SK-N-SH treated with all-trans-retinoic acid at 6 μM for 48 hours (cell line): ENCODE measurements at regions not wholly inside any gene's neighbourhood (a gene's known extent, or its start where the extent isn't known, plus 50 kb on each side); places are given as distances from the start of the nearest gene placed in this dataset.

Experiments used
- ATAC-seq: fragments of 200-7000 bp; cut with Tn5 transposase; 3 replicates; pipeline ENCODE4 v1.9.1; 2020; ENCODE audit warnings: mild to moderate bottlenecking, moderate library complexity
- ARNTL ChIP-seq: fragments of 450-650 bp; formaldehyde crosslinking; IDR thresholded peaks from 2 replicates; pipeline ENCODE4 v1.5.0; 2020; ENCODE audit warnings: low read depth, mild to moderate bottlenecking, moderate library complexity, borderline replicate concordance
- BACH2 ChIP-seq: fragments of 250-450 bp; sonication (Bioruptor Pico); IDR thresholded peaks from 2 replicates; pipeline ENCODE4 v1.9.0; 2021; ENCODE audit warnings: mild to moderate bottlenecking, borderline replicate concordance
- CREB5 ChIP-seq: fragments of 250-450 bp; sonication (Bioruptor Pico); IDR thresholded peaks from 2 replicates; pipeline ENCODE4 v1.5.1; 2020; ENCODE audit warnings: low read depth, mild to moderate bottlenecking, moderate library complexity
- CSDC2 ChIP-seq: fragments of 250-450 bp; sonication (Bioruptor Pico); IDR thresholded peaks from 2 replicates; pipeline ENCODE4 v1.5.0; 2020; ENCODE audit warnings: mild to moderate bottlenecking, moderate library complexity
- ESRRG ChIP-seq: fragments of 250-450 bp; sonication (Bioruptor Pico); IDR thresholded peaks from 2 replicates; pipeline ENCODE4 v1.6.1; 2021; ENCODE audit warnings: mild to moderate bottlenecking
- ISL1 ChIP-seq: fragments of 250-450 bp; sonication (Bioruptor Pico); IDR thresholded peaks from 2 replicates; pipeline ENCODE4 v2.1.2; 2022; ENCODE audit warnings: mild to moderate bottlenecking, moderate library complexity
- PATZ1 ChIP-seq: fragments of 250-450 bp; sonication (Bioruptor Pico); IDR thresholded peaks from 2 replicates; pipeline ENCODE4 v1.8.0; 2020; ENCODE audit warnings: mild to moderate bottlenecking, moderate library complexity, borderline replicate concordance
- PPARA ChIP-seq: fragments of 250-450 bp; sonication (Bioruptor Pico); IDR thresholded peaks from 2 replicates; pipeline ENCODE4 v1.5.0; 2020; ENCODE audit warnings: mild to moderate bottlenecking, borderline replicate concordance
- RARB ChIP-seq: fragments of 250-450 bp; sonication (Bioruptor Pico); IDR thresholded peaks from 2 replicates; pipeline ENCODE4 v1.8.0; 2021; ENCODE audit warnings: mild to moderate bottlenecking, moderate library complexity
- SNAI2 ChIP-seq: fragments of 250-450 bp; sonication (Bioruptor Pico); IDR thresholded peaks from 2 replicates; pipeline ENCODE4 v1.5.0; 2020; ENCODE audit warnings: mild to moderate bottlenecking, moderate library complexity
- TCF4 ChIP-seq: fragments of 250-450 bp; sonication (Bioruptor Pico); IDR thresholded peaks from 2 replicates; pipeline ENCODE4 v1.8.0; 2021; ENCODE audit warnings: mild to moderate bottlenecking, moderate library complexity, borderline replicate concordance
- TOX ChIP-seq: fragments of 250-450 bp; sonication (Bioruptor Pico); IDR thresholded peaks from 2 replicates; pipeline ENCODE4 v1.8.0; 2021; ENCODE audit warnings: mild to moderate bottlenecking, moderate library complexity, borderline replicate concordance
- ZC3H10 ChIP-seq: fragments of 250-450 bp; sonication (Bioruptor Pico); IDR thresholded peaks from 2 replicates; pipeline ENCODE4 v1.5.1; 2021; ENCODE audit warnings: mild to moderate bottlenecking, moderate library complexity
- ZFP3 ChIP-seq: fragments of 250-450 bp; sonication (Bioruptor Pico); IDR thresholded peaks from 2 replicates; pipeline ENCODE4 v1.5.0; 2020; ENCODE audit warnings: mild to moderate bottlenecking, moderate library complexity
- ZFP30 ChIP-seq: fragments of 450-650 bp; formaldehyde crosslinking; IDR thresholded peaks from 2 replicates; pipeline ENCODE4 v1.5.0; 2022; ENCODE audit warnings: mild to moderate bottlenecking, moderate library complexity
- ZNF565 ChIP-seq: fragments of 450-650 bp; formaldehyde crosslinking; conservative IDR thresholded peaks from 2 replicates; pipeline ENCODE4 v1.5.0; 2020; ENCODE audit warnings: low read depth, mild to moderate bottlenecking, moderate library complexity
- ZNF70 ChIP-seq: fragments of 450-650 bp; formaldehyde crosslinking; IDR thresholded peaks from 2 replicates; pipeline ENCODE4 v1.5.0; 2020; ENCODE audit warnings: mild to moderate bottlenecking, moderate library complexity
- ZNF8 ChIP-seq: fragments of 450-650 bp; formaldehyde crosslinking; IDR thresholded peaks from 2 replicates; pipeline ENCODE4 v1.5.0; 2020; ENCODE audit warnings: mild to moderate bottlenecking, moderate library complexity
- TF ChIP-seq, protein P1 (sequence below): fragments of 250-450 bp; sonication (Bioruptor Pico); IDR thresholded peaks from 2 replicates; pipeline ENCODE4 v1.5.0; 2020; ENCODE audit warnings: mild to moderate bottlenecking, moderate library complexity
- TF ChIP-seq, protein P2 (sequence below): fragments of 250-450 bp; sonication (Bioruptor Pico); IDR thresholded peaks from 2 replicates; pipeline ENCODE4 v1.8.0; 2021; ENCODE audit warnings: low read depth, mild to moderate bottlenecking, moderate library complexity, borderline replicate concordance
- TF ChIP-seq, protein P3 (sequence below): fragments of 250-450 bp; sonication (Bioruptor Pico); IDR thresholded peaks from 2 replicates; pipeline ENCODE4 v1.5.1; 2021; ENCODE audit warnings: mild to moderate bottlenecking, moderate library complexity

GRCh38 chr3:110470310-110470709, 601.3 kb upstream of the NECTIN3 start:
- ATAC-seq = no peak
- TF ChIP-seq ARNTL (no peak), ISL1 (CRISPR knock-in tag) (no peak), CREB5 (CRISPR knock-in tag) (no peak)
- TF ChIP-seq, protein P1, sequence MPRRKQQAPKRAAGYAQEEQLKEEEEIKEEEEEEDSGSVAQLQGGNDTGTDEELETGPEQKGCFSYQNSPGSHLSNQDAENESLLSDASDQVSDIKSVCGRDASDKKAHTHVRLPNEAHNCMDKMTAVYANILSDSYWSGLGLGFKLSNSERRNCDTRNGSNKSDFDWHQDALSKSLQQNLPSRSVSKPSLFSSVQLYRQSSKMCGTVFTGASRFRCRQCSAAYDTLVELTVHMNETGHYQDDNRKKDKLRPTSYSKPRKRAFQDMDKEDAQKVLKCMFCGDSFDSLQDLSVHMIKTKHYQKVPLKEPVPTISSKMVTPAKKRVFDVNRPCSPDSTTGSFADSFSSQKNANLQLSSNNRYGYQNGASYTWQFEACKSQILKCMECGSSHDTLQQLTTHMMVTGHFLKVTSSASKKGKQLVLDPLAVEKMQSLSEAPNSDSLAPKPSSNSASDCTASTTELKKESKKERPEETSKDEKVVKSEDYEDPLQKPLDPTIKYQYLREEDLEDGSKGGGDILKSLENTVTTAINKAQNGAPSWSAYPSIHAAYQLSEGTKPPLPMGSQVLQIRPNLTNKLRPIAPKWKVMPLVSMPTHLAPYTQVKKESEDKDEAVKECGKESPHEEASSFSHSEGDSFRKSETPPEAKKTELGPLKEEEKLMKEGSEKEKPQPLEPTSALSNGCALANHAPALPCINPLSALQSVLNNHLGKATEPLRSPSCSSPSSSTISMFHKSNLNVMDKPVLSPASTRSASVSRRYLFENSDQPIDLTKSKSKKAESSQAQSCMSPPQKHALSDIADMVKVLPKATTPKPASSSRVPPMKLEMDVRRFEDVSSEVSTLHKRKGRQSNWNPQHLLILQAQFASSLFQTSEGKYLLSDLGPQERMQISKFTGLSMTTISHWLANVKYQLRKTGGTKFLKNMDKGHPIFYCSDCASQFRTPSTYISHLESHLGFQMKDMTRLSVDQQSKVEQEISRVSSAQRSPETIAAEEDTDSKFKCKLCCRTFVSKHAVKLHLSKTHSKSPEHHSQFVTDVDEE = no peak

GRCh38 chr3:110473405-110473804, 598.2 kb upstream of the NECTIN3 start:
- TF ChIP-seq RARB (CRISPR knock-in tag) (no peak), ZC3H10 (CRISPR knock-in tag) (no peak), ZFP3 (CRISPR knock-in tag) (no peak), ZFP30 (CRISPR knock-in tag) (no peak), ZNF70 (no peak), ZNF565 (CRISPR knock-in tag) (no peak), TOX (CRISPR knock-in tag) (no peak), ISL1 (CRISPR knock-in tag) (no peak), SNAI2 (CRISPR knock-in tag) (no peak), CSDC2 (CRISPR knock-in tag) (no peak)
- TF ChIP-seq, protein P2, sequence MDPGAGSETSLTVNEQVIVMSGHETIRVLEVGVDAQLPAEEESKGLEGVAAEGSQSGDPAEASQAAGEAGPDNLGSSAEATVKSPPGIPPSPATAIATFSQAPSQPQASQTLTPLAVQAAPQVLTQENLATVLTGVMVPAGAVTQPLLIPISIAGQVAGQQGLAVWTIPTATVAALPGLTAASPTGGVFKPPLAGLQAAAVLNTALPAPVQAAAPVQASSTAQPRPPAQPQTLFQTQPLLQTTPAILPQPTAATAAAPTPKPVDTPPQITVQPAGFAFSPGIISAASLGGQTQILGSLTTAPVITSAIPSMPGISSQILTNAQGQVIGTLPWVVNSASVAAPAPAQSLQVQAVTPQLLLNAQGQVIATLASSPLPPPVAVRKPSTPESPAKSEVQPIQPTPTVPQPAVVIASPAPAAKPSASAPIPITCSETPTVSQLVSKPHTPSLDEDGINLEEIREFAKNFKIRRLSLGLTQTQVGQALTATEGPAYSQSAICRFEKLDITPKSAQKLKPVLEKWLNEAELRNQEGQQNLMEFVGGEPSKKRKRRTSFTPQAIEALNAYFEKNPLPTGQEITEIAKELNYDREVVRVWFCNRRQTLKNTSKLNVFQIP (CRISPR knock-in tag) = no peak
- TF ChIP-seq, protein P1 = no peak
- no peak for ATAC-seq

DNA sequence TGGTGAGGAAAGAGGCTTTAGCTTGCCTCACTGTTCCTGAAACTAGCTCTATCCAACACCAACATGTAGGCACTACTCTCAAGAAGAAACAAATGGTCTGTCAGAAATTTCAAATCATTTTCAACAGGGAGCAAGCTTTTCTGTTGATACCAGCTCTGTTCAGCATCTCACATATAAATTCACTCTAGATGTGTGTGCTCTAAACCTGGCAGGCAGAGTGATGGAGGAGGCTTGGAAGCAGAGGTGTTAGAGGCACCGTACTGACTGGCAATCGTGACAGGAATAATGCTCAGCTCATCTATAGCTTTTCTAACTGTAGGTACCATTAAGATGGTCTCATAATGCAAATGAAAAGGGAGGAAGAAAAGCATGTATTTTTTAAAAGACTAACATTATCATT, 597.2 kb upstream of the NECTIN3 start:
- no peak for TF ChIP-seq ARNTL
- no peak for TF ChIP-seq ZNF565 (CRISPR knock-in tag)
- TF ChIP-seq, protein P3, sequence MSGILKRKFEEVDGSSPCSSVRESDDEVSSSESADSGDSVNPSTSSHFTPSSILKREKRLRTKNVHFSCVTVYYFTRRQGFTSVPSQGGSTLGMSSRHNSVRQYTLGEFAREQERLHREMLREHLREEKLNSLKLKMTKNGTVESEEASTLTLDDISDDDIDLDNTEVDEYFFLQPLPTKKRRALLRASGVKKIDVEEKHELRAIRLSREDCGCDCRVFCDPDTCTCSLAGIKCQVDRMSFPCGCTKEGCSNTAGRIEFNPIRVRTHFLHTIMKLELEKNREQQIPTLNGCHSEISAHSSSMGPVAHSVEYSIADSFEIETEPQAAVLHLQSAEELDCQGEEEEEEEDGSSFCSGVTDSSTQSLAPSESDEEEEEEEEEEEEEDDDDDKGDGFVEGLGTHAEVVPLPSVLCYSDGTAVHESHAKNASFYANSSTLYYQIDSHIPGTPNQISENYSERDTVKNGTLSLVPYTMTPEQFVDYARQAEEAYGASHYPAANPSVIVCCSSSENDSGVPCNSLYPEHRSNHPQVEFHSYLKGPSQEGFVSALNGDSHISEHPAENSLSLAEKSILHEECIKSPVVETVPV (CRISPR knock-in tag) = no peak
- TF ChIP-seq ZFP3 (CRISPR knock-in tag) = no peak
- TF ChIP-seq ZNF8 (CRISPR knock-in tag) = no peak
- TF ChIP-seq CSDC2 (CRISPR knock-in tag) = no peak
- TF ChIP-seq PPARA (CRISPR knock-in tag) = no peak
- TF ChIP-seq TOX (CRISPR knock-in tag) = no peak
- no peak for ATAC-seq

- no peak for ATAC-seq
- no peak for TF ChIP-seq ESRRG (CRISPR knock-in tag)
- TF ChIP-seq PPARA (CRISPR knock-in tag) = no peak
- no peak for TF ChIP-seq TCF4 (CRISPR knock-in tag)
- TF ChIP-seq TOX (CRISPR knock-in tag) = no peak
- TF ChIP-seq ISL1 (CRISPR knock-in tag) = no peak
- no peak for TF ChIP-seq BACH2 (CRISPR knock-in tag)
- TF ChIP-seq ZFP3 (CRISPR knock-in tag) = no peak
- TF ChIP-seq, protein P2 (CRISPR knock-in tag) = no peak
- TF ChIP-seq PATZ1 (CRISPR knock-in tag) = no peak
- no peak for TF ChIP-seq ZNF8 (CRISPR knock-in tag)
- TF ChIP-seq ZC3H10 (CRISPR knock-in tag) = no peak
Observed at GRCh38 chr3:110478377-110479054, 593.1 kb upstream of the NECTIN3 start.
